Left hindlimb (tissue), 1 donor: ENCODE measurements at regions not wholly inside any gene's neighbourhood (a gene's known extent, or its start where the extent isn't known, plus 50 kb on each side); places are given as distances from the start of the nearest gene placed in this dataset.

Experiments
- DNase-seq: peaks from one replicate; pipeline ENCODE4 v3.0.0-alpha.2; 2018

DNA sequence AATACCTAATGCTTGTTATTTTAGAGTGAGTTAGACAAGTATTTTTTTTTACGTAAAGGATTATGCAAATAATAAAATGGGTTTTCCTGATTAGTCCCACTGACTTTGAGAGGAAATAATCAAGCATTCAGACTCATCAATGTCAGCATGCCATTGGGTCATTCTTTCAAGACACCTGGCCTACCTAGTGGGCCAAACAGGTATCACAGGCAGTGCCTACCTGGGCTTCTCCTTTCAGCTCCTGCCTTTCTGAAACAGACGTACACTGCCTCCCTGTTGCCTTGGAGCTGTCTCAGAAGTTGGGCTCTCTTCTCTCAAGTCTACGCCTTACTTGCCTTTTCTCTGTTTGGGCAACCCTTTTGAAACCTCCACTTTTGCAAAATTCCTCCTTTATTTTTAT, 545.6 kb downstream of the SNAPC1 start:
- DNase-seq, result no peak

DNA sequence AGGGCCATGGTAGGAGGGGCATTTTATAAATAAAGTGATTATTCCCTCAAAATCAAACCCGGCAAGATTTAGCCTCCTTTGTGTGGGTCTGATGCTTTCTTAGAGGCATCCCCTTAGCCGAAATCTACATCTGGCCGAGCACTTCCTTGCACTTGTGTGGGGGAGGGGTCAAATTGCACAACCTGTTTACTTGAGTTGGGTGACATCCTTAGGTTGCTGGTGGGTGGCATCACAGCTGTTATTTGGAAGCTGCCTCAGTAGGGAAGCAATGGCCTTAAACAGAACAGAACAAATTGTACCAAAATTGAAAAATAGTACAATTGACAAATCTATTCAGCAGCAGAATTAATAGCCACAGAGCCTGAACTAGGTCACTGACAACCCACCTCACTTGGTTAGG, 546.1 kb downstream of the SNAPC1 start:
- no peak for DNase-seq

DNA sequence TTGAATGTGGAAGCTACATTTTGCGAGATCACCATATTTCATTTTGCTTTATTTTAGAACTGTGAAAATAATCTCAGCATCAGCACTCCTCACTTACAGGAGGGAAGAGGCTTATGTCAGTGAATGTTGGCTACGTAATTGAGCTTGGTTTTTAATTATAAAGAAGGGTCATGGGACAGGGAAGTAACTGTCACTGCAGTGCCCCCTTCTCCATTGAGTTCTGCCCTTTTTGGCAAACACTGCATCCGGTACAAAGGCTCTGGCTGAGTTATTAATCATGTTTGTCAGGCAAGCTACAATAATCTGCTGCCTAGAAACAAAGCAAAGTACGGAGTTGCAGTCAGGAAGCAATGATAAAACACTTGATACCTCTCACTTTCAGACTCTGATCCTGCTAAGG, 546.7 kb downstream of the SNAPC1 start:
- no peak for DNase-seq

DNA sequence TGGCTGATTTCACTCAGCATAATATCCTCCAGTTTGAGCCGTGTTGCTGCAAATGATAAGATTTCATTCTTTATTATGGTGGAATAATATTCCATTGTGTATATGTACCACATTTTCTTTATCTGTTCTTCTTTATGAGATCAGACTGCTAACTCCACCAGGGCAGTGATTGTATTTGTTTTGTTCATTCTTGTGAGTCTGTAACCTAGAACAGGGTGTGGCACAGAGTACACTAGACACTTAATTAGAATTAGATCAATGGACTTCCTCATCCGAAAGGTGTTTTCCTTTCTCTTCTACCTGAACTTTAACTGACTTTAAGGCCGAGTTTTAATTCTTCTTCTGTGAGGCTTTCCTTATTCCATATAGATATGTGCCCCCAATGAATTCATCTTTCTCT, 551.0 kb downstream of the SNAPC1 start:
- no peak for DNase-seq

DNA sequence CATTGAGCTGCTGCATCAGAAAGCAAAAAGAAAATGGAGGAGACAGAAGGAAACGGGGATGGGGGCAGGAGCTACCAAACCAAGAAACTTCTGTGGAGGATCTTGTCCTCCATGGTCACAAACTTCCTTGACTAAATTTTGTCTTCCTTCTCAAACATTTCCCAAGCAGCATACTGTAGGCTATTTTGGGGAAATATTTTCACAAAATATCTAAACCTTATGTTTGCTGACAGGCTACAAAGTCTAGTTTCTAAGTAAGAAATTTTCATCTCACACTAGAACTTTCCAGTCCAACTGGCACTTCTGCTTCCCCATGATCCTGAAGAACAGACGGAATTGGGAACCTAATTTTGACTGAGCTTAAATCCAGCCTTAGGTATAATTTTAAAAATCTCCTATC, 552.0 kb downstream of the SNAPC1 start:
- DNase-seq, result no peak

DNA sequence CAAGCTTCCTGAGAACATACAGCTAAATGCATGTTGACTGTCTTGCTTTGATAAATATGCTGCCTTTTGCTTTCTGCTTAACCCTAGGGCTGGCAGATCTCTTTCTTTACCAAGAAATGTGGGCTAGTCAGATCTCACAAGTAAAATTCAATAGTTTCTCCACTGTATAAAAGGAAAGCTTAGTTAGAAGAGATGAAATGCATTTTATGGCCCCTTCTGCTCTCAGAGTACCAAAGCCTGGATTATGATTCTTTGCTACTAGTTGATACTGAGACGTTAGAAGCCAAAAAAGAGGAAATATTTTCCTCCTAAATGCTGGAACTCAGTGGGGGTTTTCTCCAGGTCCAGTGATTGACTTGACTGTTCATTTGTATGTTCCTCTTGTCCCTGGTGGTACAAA, 552.7 kb downstream of the SNAPC1 start:
- no peak for DNase-seq

DNA sequence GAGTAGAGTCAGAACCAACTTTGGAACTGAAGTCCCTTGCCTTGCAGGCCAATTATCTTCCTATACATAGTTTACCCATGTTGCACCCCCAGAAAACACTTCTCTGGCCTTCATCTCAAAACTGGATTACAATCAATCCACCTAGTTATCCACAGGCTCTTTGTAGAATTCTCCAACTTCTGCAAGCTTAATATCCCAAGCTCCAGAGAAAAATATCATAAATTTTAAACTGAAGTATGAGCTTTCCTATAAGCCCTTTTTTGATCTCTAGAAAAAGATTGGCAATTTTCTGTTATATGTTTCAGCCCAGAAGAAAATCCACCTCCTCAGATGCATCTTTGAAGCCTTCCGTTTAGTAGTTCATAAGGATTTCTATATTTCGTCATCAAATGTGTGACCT, 553.4 kb downstream of the SNAPC1 start:
- DNase-seq, result no peak

DNA sequence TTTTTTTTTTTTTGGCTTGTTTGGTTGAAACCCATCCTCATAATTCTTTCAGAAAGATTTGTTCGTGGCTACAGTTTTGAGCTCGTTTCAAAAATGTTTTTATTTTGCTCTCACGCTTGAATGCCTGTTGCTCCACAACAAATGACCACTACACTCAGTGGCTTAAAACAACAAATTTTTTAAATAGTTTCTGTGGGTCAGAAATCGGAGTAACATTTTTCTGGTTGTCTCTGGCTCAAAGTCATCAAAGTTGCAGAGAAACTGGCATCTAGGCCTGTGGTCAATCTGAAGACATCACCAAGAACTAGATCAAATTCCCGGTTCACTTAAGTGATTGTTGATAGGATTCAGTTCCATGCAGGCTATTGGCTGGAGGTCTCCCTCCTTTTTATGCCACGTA, 560.0 kb downstream of the SNAPC1 start:
- DNase-seq, result no peak

DNA sequence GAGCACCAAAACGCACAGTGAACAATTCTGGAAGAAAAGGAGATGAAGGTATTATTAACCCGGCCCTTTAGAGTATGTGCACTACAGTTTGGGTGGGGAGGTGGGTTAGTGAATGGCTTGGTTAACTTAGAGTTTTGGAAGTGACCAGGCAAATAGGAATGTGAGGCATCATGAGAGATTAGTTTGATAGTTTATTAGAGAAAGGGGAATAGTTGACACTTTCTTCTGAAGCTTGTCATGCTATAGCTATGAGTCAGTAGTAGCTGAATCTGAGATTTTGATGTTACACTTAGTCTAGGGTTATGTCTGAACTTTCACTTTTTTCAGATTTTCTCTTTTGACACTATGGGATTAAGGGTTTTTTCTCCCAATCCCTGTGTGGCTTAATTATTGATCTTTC, 567.2 kb downstream of the SNAPC1 start:
- DNase-seq, result no peak

DNA sequence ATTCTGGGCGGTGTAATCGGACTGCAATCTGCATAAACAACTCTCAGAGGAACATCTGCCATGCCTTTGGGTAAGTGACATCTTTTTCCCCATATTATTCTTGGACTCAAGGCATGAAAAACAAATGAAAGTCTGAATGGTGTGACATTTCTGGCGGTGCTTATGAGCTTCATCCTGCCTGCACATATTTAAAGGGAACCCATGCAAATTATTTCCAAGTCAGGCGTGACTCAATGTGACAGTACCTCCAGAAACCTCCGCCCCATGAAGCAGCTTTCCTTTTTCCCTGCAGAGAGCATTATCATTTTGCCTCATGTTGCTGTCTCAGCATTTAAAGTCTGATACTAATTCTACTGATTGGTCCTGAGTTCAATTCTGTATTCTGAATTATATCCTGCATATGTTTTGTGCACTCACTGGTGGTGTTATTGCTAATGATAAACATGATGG, 585.4 kb downstream of the SNAPC1 start:
- no peak for DNase-seq

DNA sequence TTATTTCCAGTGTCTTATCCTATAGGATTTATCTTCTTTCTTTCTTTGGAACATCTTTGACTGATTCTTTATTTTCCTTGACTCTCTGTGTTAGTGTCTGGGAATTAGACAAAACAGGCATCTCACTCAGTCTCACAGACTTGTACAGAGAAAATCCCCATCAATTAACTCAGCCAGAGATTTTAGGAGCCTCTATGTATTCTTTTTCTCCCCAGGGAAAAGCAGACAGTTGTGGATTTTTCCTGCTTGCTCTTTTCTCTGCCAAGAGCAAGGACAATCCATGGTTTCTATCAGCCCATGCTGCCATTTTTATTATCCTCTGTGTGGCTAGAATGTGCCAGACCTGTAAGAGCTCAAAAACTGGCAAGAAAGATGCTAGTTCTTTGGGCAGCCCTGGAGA, 595.1 kb downstream of the SNAPC1 start:
- no peak for DNase-seq

DNA sequence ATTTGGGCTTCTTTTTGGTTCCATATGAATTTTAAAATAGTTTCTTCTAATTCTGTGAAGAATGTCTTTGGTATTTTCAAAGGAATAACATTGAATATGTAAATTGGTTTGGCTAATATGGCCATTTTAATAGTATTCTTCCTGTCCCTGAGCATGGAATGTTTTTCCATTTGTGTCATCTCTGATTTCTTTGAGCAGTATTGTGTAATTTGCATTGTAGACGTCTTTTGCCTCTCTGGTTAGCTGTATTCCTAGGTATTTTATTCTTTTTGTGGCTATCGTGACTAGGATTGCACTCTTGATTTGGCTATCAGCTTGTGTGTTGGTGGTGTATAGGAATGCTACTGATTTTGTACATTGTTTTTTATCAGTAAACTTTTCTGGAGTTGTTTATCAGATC, 601.9 kb downstream of the SNAPC1 start:
- DNase-seq, result no peak

DNA sequence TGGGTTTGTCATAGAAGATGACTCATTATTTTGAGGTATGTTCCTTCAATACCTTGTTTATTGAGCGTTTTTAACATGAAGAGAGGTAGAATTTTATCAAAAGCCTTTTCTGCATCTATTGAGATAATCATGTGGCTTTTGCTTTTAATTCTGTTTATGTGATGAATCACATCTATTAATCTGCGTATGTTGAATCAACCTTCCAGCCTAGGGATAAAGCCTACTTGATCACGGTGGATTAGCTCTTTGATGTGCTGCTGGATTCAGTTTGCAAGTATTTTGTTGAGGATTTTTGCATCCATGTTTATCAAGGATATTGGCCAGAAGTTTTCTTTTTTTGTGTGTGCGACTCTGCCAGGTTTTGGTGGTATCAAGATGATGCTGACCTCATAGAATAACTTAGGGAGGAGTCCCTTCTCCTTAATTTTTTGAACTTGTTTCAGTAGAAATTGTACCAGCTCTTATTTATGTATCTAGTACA, 602.6 kb downstream of the SNAPC1 start:
- DNase-seq, result no peak

DNA sequence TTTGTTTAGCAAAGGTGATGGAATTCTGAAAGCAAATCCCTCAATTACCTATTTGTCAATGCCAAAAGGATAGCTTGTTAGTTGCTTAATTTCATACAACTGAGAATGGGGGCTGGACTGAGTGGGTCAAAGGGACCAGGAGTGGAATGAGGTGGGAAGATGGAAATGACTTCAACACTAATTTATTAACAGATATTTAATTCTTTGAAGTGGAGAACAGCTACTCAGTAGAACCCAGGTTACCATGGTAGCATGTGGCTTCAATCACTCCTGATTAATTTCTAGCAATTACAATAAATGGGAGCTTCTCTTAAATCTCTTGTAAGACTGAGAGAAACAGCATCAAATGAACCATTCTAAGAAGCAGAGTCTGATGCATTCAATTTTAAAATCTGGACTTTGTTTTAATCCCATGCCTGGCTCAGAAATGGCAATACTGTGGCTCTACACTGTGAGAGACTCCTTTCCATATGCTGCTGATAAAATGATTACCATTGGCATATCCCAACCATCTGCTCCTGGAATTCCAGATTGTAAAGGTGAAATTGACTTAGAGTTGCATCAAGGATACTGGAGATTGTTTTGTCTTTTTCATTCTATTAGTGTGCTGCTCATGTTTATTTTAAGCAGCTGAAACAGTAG, 607.8 kb downstream of the SNAPC1 start:
- DNase-seq, result no peak

DNA sequence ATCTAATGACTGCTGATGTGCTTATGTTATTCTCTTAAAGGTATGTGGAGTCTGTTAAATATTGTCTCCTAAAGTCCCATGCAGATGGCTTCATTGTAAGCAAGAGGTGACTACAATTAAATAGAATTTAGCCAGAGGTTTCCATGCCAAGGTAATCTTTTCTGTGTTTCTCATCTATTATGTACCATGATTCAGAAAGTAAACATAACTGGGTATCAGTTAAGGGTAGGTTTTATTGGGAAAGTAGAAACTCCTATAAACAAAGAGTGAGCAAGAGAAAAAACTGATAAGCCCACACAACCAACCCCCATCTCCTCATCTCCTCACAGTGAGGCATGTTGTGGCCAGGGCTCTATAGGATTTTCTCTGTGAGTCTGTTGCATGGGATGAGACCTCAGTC, 611.7 kb downstream of the SNAPC1 start:
- DNase-seq, result no peak

DNA sequence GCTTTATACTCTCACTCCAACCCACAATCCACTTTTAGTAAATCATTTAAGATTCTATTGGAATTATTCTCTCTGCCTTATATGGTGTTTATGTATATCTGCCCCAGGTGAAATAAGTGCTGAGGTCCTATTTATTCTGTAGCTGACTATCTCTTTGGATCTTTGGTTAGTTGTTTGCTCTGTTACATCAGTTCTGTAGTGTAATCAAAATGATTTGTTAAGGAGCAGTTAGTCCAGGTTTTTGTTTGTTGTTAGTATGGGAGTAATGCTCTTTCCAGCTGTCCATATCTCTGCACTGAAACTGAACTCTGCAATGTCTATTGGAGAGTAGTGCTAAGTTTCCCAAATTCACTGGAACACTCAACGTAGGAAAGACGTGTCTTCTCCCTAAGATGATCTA, 615.8 kb downstream of the SNAPC1 start:
- no peak for DNase-seq

DNA sequence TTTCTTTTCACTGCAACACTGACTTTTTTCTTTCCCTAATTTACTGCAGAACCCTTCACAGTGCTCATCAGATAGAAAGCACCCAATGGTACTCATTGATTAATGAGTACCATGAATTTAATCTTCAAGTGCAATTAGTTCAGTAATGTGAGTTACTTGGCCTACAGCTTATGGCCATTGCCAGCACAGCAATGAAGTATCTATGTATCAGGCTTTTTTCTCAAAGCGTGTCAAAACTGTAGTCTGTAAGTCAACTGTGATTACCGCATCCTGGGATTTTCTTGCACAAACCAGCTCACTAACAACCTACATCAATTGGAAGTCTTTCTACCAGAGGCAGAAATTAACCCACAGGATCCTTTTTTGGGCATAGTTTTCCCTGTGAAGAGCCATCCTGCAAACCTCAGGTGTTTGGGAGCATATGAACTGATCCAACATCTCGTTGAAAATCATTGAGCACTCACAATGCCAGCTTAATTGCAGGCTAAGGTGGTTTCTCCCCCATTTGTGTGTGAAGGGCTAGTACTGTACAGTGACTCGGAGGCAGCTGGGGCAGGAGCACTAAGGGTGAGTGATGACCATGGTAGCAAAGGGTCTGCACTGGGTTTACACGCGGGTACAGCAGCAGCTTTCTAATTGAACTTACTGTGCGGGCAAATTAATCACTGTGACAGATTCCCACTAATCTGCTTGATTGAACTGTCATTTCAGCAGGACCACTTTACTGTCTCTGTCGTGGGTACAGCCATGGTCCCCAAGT, 619.3 kb downstream of the SNAPC1 start:
- no peak for DNase-seq

DNA sequence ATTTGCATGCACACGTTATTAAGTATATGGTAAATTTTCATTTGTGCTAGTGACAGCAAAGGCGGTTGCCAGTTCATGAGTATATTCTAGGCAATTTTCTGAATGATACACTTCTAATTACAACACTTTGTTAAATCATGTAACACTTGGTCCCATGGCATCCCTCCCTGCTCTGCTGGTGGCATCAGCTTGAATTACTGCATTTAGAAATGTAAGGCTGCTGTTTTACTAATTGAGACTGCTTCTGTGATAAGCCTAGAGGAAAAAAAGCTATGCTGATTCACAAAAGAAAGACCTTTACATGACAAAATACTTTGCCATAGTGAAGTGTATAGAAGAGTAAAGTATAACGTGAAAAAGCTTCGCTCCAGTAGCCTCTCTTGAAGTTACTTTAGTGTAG, 636.1 kb downstream of the KCNH5 start:
- DNase-seq, result no peak

DNA sequence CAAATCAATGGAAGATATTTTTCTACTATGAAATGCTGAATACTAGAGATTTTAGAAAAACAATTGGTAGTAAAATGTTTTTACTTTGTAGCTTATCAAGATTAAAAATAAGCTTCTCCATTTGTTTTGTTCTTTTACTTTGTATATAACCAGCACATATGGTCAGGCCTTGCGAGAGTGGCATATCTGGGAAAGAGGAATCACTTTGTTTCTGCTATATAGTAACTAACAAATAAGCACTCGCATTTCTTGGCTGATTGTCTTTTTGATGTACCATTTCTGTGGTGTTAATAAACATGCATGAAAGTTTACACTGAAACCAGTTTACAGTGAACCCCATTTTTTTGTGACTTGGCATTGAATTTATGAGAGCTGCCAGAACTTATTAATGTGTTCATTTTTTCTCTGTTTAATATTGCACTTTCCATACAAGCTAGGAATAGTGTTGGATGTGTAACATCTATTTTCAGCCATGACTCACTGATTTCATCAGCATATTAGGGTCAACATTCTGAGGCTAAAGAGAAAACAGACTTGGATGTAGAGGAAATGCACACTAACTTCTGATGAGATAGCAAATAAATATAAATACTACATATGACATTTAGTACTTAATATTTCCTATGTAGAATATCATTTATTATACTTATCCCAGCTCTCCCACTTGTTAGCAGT, 635.5 kb downstream of the KCNH5 start:
- DNase-seq, result no peak

DNA sequence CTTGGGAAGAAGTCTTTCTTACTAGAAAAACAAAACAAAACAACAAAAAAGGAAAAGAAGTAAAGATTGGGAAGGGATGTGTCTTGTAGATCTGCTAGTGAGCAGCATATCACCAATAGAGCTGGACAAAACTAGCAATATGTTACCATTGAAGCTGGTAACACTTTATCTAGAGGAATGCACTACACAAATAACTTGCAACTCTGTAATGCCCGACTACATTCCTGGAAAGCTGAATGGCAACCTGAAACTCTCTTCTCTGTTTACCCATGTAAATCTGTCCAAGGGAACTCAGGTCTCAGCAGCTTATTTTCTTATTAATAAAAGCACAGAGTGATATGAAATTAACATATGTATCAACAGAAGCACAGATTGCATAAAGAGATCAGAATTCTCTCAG, 624.4 kb downstream of the KCNH5 start:
- no peak for DNase-seq

DNA sequence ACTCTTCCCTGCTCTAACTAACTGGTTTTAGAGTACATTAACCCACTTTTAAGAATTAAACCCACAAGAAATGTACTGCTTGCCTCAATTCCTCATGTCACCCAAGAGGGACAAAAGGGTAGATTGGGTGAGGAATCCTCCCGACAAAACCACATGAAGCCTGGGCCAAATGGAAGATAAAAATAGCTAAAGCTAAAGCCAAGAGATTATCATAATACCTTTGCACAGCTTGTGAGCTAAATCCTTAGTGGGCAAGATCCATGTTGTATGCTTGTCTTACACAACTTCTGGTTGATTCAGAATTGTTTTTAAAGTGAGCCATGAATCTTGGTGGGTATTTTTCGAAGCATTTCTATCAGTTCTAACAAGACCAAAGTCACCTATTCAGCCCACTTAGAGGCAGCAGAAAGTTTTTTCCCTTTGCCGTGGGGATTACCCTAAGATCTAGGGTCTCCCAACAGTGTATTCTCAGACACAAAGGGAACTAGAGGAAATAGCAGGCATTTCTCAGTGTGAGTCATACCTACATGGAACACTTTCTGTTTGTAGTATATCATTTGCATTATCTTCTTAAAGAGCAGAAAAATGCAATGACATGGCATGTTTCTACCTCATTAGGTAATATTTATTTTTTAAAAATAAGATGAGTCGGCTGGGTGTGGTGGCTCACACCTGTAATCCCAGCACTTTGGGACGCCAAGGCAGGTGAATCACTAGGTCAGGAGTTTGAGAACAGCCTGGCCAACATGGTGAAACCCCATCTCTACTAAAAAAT, 616.6 kb downstream of the KCNH5 start:
- DNase-seq, result no peak

DNA sequence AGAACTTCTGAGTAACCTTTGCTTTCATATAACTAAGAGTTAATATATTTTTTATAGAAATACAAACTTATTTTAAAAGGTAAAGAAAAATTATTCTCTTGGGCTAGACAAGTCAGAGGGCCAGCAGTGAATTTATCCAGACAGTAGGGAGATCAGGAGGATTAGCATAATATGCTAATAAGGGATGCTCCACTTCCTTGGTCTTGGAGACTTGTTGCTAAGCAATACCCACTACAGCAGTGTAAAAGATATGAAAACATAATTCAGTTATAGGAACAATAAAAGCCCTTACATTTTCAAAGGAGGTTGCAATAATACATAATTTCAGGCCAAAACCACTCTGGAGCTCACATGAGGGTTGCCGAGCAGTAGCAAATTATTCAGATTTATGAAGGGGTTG, 615.6 kb downstream of the KCNH5 start:
- DNase-seq, result no peak

DNA sequence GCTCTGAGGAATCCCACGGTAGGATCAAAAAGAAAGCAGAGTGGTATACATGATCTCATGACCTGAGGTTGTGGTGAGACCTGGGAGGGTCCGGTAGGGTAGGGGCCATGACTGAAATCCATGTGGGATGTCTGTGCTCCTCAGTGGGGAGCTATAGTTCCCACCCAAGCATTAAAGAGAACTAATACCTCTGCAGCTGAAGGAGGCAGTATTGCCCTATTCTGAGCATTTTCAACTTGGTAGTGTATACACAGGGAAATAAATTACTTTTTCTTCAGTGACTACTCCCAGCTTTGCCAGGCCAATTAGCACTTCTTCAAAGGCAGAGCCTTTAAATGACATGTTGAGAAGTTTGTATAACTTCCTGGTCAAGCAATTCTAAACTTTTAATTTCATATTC, 613.8 kb downstream of the KCNH5 start:
- no peak for DNase-seq
